Nephron (organoid): ENCODE measurements at regions not wholly inside any gene's neighbourhood (a gene's known extent, or its start where the extent isn't known, plus 50 kb on each side); places are given as distances from the start of the nearest gene placed in this dataset.

Experiments used
- H3K27ac Mint-ChIP-seq, 3 experiments: 2 replicates each; pipeline ENCODE4 v1.8.0; 2020; ENCODE audit warnings: mixed read lengths in 3 of 3, mild to moderate bottlenecking in 2 of 3, moderate library complexity in 1 of 3
- H3K27me3 Mint-ChIP-seq: 2 replicates; pipeline ENCODE4 v1.8.0; 2021; ENCODE audit warnings: low read depth, mild to moderate bottlenecking, moderate library complexity, mixed read lengths
- H3K36me3 Mint-ChIP-seq: 2 replicates; pipeline ENCODE4 v1.8.0; 2020; ENCODE audit warnings: low read depth, mixed read lengths
- H3K4me1 Mint-ChIP-seq: 2 replicates; pipeline ENCODE4 v1.8.0; 2020; ENCODE audit warnings: mixed read lengths
- H3K4me3 Mint-ChIP-seq, 3 experiments: 2 replicates each; pipeline ENCODE4 v1.8.0; 2020; ENCODE audit warnings: mild to moderate bottlenecking in 3 of 3, mixed read lengths in 3 of 3, moderate library complexity in 2 of 3
- H3K9me3 Mint-ChIP-seq: 2 replicates; pipeline ENCODE4 v1.8.0; 2020; ENCODE audit warnings: mixed read lengths
- TF ChIP-seq, protein P1 (sequence below), 3 experiments: fragments of 200-600 bp; sonication (generic); IDR thresholded peaks; one replicate each; pipeline ENCODE4 v1.5.0; 2021; ENCODE audit warnings: antibody characterized with exemption in 3 of 3; ENCODE audit not compliant: unreplicated experiment in 3 of 3

DNA sequence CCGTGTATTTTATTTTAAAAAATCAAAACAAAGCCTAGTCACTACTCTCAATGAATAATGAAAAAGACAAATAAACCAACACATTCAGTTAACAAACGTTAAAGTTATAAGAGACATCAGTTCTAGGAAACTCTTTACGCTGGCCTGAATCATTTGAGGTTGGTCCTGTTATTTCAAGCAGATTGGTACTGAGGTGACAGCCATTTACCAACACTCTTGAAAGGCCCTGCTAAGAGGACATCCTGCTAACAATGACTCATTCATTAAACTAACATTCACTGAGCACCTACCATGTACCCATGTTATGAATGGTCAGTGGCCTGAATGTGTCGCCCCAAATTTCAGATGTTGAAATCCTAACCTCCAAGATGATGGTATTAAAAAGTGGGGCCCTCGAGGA lies 57.1 kb upstream of the ADGRG2 start:
- no peak overlapping the region for H3K27ac Mint-ChIP-seq
- no peak overlapping the region for H3K4me3 Mint-ChIP-seq
- H3K9me3 Mint-ChIP-seq, result peaks cover 11% of the 10 kb centered on the region
- H3K4me1 Mint-ChIP-seq, result peaks cover 24% of the 10 kb centered on the region
- H3K27me3 Mint-ChIP-seq, result no peaks in the 10 kb centered on the region
- TF ChIP-seq, protein P1, sequence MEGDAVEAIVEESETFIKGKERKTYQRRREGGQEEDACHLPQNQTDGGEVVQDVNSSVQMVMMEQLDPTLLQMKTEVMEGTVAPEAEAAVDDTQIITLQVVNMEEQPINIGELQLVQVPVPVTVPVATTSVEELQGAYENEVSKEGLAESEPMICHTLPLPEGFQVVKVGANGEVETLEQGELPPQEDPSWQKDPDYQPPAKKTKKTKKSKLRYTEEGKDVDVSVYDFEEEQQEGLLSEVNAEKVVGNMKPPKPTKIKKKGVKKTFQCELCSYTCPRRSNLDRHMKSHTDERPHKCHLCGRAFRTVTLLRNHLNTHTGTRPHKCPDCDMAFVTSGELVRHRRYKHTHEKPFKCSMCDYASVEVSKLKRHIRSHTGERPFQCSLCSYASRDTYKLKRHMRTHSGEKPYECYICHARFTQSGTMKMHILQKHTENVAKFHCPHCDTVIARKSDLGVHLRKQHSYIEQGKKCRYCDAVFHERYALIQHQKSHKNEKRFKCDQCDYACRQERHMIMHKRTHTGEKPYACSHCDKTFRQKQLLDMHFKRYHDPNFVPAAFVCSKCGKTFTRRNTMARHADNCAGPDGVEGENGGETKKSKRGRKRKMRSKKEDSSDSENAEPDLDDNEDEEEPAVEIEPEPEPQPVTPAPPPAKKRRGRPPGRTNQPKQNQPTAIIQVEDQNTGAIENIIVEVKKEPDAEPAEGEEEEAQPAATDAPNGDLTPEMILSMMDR (IDR thresholded peaks at IDR 0.05; ENCODE audit: unreplicated experiment in 3 of 3), result no peak
- H3K36me3 Mint-ChIP-seq, result no peaks in the 10 kb centered on the region

DNA sequence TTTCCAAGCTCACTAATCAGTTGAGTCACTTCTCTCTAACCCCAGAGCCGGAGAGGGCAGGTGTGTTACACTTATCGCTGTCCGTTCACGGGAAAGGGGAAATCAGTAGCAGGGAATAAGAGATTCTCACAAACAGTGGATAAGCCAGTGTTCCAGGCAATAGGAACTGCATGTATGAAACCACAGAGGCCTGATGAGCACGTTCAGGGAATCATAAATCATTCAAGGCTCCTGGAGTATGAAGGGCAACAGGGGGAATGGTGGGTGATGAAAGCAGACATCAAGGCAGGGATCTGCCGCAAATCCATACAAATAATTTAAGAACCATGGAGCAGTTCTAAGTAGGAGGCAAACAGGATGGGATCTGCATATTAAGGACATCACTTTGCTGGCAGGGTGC lies 59.1 kb upstream of the ADGRG2 start:
- Mint-ChIP-seq H3K4me3 (no peak overlapping the region), H3K27ac (peak overlapping the region in 2 of 3 experiments; percentile 21 to 22), H3K36me3 (no peaks in the 10 kb centered on the region), H3K9me3 (peaks cover 8% of the 10 kb centered on the region), H3K27me3 (peaks cover 4% of the 10 kb centered on the region), H3K4me1 (peaks cover 24% of the 10 kb centered on the region)
- TF ChIP-seq, protein P1 (IDR thresholded peaks at IDR 0.05; ENCODE audit: unreplicated experiment in 3 of 3), result no peak

DNA sequence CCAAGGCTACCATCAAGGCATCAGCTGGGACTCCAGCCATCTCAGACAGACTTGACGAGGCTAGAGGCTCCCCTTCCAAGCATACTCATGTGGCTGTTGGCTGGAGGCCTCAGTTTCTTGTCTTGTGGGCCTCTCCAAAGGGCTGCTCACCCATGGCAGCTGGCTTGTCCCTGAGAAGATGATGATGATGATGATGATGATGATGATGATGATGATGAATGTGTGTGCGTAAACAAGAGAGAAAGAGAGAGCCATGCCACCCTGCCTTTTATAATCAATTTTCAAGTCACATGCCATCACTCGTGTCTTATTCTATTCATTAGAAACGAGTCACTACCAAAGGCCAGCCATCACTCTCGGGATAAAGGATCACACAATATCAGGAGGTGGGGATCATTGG lies 60.5 kb upstream of the ADGRG2 start:
- H3K9me3 Mint-ChIP-seq, result peaks cover 11% of the 10 kb centered on the region
- no peaks in the 10 kb centered on the region for H3K36me3 Mint-ChIP-seq
- peaks cover 4% of the 10 kb centered on the region for H3K27me3 Mint-ChIP-seq
- H3K27ac Mint-ChIP-seq, result no peak overlapping the region
- TF ChIP-seq, protein P1 (IDR thresholded peaks at IDR 0.05; ENCODE audit: unreplicated experiment in 3 of 3), result no peak
- H3K4me1 Mint-ChIP-seq, result peaks cover 15% of the 10 kb centered on the region
- H3K4me3 Mint-ChIP-seq, result no peak overlapping the region

DNA sequence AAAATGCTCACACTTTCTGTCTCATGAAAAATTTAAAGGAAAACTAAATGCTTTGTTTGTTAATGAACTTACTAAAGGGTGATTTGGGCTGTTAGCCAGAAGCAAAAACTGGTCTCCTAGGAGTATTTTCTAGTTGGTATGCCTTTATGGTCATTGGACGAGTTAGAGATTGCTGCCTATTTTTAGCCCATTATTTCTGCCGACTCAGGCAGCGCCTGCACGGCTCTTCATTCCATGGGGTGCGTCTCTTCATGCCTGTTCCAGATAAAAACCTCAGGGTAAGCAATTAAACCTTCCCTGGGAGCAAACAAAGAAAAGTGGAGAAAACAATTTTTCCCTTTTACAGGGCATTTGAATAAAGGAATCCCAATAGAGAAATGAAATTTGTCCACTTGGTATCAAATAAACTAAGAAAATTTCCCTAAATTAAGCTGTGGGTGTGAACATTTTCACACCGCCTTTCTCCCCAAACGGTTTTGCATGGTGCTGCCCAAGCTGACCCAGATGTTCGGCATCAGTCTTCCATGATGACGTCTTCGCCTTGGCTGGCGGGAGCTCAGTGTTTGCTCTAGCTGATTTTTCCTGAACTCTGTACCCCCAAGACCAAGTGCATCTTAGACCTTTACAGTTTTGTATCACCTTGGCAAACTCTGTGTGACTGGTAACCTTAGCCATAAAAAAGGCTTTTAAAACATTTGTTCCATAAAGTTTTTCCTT lies 61.7 kb upstream of the ADGRG2 start:
- Mint-ChIP-seq H3K36me3 (no peaks in the 10 kb centered on the region), H3K9me3 (peaks cover 11% of the 10 kb centered on the region), H3K4me1 (peaks cover 7% of the 10 kb centered on the region), H3K27me3 (peaks cover 4% of the 10 kb centered on the region), H3K27ac (peak overlapping the region in 2 of 3 experiments; percentile 33 to 43), H3K4me3 (no peak overlapping the region)
- TF ChIP-seq, protein P1 (IDR thresholded peaks at IDR 0.05; ENCODE audit: unreplicated experiment in 3 of 3), result no peak

DNA sequence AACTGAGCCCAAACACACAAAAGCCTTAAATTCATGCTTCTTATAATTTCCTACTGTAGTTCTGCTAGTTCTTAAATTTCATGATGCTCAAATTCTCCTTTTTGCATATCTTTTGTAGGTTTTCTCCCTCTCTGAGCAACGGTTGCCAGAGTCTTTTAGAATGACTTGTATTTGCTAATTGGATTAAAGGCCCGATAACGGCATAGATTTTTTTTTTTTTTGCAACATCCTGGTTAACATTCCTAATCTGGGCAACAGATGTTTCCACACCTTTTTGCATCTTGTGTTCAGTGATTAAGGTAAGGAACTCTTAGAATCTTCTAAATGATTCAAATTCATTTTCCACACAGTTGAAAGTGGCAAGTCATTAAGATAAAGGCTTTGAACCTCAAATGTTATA lies 66.3 kb upstream of the ADGRG2 start:
- no peak overlapping the region for H3K4me3 Mint-ChIP-seq
- H3K4me1 Mint-ChIP-seq, result peaks cover 3% of the 10 kb centered on the region
- TF ChIP-seq, protein P1 (IDR thresholded peaks at IDR 0.05; ENCODE audit: unreplicated experiment in 3 of 3), result no peak
- H3K27me3 Mint-ChIP-seq, result peaks cover 4% of the 10 kb centered on the region
- H3K9me3 Mint-ChIP-seq, result peaks cover 21% of the 10 kb centered on the region
- no peak overlapping the region for H3K27ac Mint-ChIP-seq
- peaks cover 4% of the 10 kb centered on the region for H3K36me3 Mint-ChIP-seq

DNA sequence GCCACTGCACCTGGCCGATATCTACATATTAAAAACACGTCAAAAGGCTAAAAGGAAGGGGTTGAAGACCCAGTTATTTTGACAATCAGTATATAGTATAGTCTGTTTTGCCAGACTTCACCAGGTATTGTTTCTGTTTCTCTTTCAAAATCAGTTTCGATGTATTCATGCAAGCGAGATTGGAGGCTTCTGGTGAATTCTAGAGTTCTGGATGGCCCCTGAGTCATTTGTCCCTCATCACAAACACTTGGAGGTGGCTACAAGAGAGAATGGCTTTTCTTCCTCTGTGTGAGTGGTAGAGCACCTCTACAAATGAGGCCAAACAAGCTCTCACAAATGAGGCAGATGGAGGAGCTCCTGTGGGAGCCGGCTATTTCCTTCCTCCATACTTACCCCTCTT lies 68.6 kb upstream of the ADGRG2 start:
- peaks cover 20% of the 10 kb centered on the region for H3K9me3 Mint-ChIP-seq
- no peaks in the 10 kb centered on the region for H3K4me1 Mint-ChIP-seq
- TF ChIP-seq, protein P1 (IDR thresholded peaks at IDR 0.05; ENCODE audit: unreplicated experiment in 3 of 3), result no peak
- H3K27ac Mint-ChIP-seq, result no peak overlapping the region
- no peaks in the 10 kb centered on the region for H3K27me3 Mint-ChIP-seq
- H3K4me3 Mint-ChIP-seq, result no peak overlapping the region
- peaks cover 4% of the 10 kb centered on the region for H3K36me3 Mint-ChIP-seq
